K562 (cell line): ENCODE measurements at regions not wholly inside any gene's neighbourhood (a gene's known extent, or its start where the extent isn't known, plus 50 kb on each side); places are given as distances from the start of the nearest gene placed in this dataset.

ENCODE experiments used
- ATAC-seq: fragments of 200-7000 bp; cut with Tn5 transposase; 3 replicates; pipeline ENCODE4 v1.9.1; 2020; ENCODE audit warnings: moderate library complexity
- BruUV-seq: library from RNA; stranded (reverse); fragments of 400-500 nt; replicated peaks from 2 replicates; lab custom pipeline; 2021; lab: Mats Ljungman, UMichigan
- CTCF ChIA-PET: fragments of 300-600 bp; formaldehyde crosslinking; extraction: SDS; loops from one replicate; lab custom pipeline; 2021; ENCODE audit warnings: low intra/inter-chr PET ratio; lab: Yijun Ruan, JAX
- POLR2A ChIA-PET: fragments of 300-600, 350-650 bp; sonication (Branson Sonifier 250); formaldehyde crosslinking; extraction: SDS; loops from one replicate; lab custom pipeline; 2021; ENCODE audit warnings: antibody characterized with exemption, inconsistent platforms; lab: Yijun Ruan, JAX
- DNase-seq, 4 experiments: peaks; one replicate each; pipeline versions ENCODE4 v3.0.0 to v3.0.0-alpha.2; 2011 to 2018; ENCODE audit warnings: low spot score in 3 of 4, mixed read lengths in 3 of 4; ENCODE audit errors: extremely low read depth in 1 of 4
- FAIRE-seq: peaks from 2 replicates; lab custom pipeline; 2011; peaks lifted over from hg19 to GRCh38; lab: Jason Lieb, UNC
- H2AFZ ChIP-seq: 2 replicates; pipeline ENCODE4 v1.6.0; 2011; ENCODE audit warnings: low read depth, low read length, control low read depth, inconsistent platforms
- H3K27ac ChIP-seq: fragments of 200-600 bp; 3 replicates; pipeline ENCODE4 v1.8.0; 2011; ENCODE audit warnings: low read depth, mild to moderate bottlenecking, control low read depth, inconsistent platforms, low read length, moderate library complexity, mixed read lengths; ENCODE audit errors: extremely low read depth
- H3K27me3 ChIP-seq, 2 experiments: fragments of 300-600 bp in 1 of 2; 2 replicates in 1 of 2; 3 replicates in 1 of 2; pipeline versions ENCODE4 v1.6.0 to v1.8.0; 2011; ENCODE audit warnings: inconsistent platforms in 2 of 2, low read length in 2 of 2, mild to moderate bottlenecking in 1 of 2, mixed read lengths in 1 of 2, moderate library complexity in 1 of 2; ENCODE audit not compliant: control insufficient read depth in 2 of 2, insufficient read depth in 2 of 2
- H3K36me3 ChIP-seq: fragments of 300-600 bp; 3 replicates; pipeline ENCODE4 v1.8.0; 2011; ENCODE audit warnings: mild to moderate bottlenecking, low read length, inconsistent platforms; ENCODE audit not compliant: control insufficient read depth, insufficient read depth
- H3K4me1 ChIP-seq, 2 experiments: fragments of 200-600 bp in 1 of 2; replicated peaks in 1 of 2; 2 replicates in 1 of 2; 3 replicates in 1 of 2; pipeline versions ENCODE4 v1.5.1 to v1.8.0; 2011; ENCODE audit warnings: inconsistent platforms in 2 of 2, low read length in 2 of 2, mild to moderate bottlenecking in 1 of 2, mixed read lengths in 1 of 2, moderate library complexity in 1 of 2; ENCODE audit not compliant: control insufficient read depth in 2 of 2, insufficient read depth in 2 of 2
- H3K4me2 ChIP-seq: 2 replicates; pipeline ENCODE4 v1.6.1; 2011; ENCODE audit warnings: low read length, control low read depth, inconsistent platforms, mixed read lengths; ENCODE audit not compliant: insufficient read depth
- H3K4me3 ChIP-seq: fragments of 200-600 bp; sonication (generic), shearing (Covaris generic); 2 replicates; pipeline ENCODE4 v1.5.1; 2016; ENCODE audit warnings: control low read depth, inconsistent platforms
- H3K79me2 ChIP-seq: fragments of 200-600 bp; 3 replicates; pipeline ENCODE4 v1.8.0; 2011; ENCODE audit warnings: low read length, inconsistent platforms; ENCODE audit not compliant: control insufficient read depth, insufficient read depth
- H3K9ac ChIP-seq, 2 experiments: 2 replicates each; pipeline versions ENCODE4 v1.6.0 to v1.6.1; 2011; ENCODE audit warnings: low read depth in 2 of 2, low read length in 2 of 2, control low read depth in 1 of 2, inconsistent platforms in 1 of 2, mild to moderate bottlenecking in 1 of 2, mixed read lengths in 1 of 2; ENCODE audit not compliant: insufficient read depth in 1 of 2
- H3K9me1 ChIP-seq: one replicate; pipeline ENCODE4 v1.6.0; 2011; ENCODE audit warnings: inconsistent platforms, mild to moderate bottlenecking, low read length, moderate library complexity; ENCODE audit not compliant: control insufficient read depth, insufficient read depth
- H3K9me3 ChIP-seq: replicated peaks from 2 replicates; pipeline ENCODE4 v1.5.1; 2011; ENCODE audit warnings: low read depth, low read length, inconsistent platforms; ENCODE audit not compliant: control insufficient read depth, insufficient read depth
- H4K20me1 ChIP-seq: replicated peaks from 2 replicates; pipeline ENCODE4 v1.6.1; 2011; ENCODE audit warnings: low read length, inconsistent platforms, mixed read lengths; ENCODE audit not compliant: control insufficient read depth, insufficient read depth
- CHCHD3 ChIP-seq: fragments of 250-450 bp; sonication (Bioruptor Pico); IDR thresholded peaks from 2 replicates; pipeline ENCODE4 v2.1.2; 2022; ENCODE audit warnings: mild to moderate bottlenecking
- GATAD2B ChIP-seq: fragments of 450-650 bp; IDR thresholded peaks from 2 replicates; pipeline ENCODE4 v1.6.1; 2017; ENCODE audit warnings: mild to moderate bottlenecking, borderline replicate concordance
- HNRNPLL ChIP-seq: fragments of 200-400 bp; formaldehyde crosslinking; IDR thresholded peaks from 2 replicates; pipeline ENCODE4 v1.6.1; 2017; ENCODE audit warnings: low read length, low read depth, mild to moderate bottlenecking; ENCODE audit not compliant: poor library complexity, severe bottlenecking
- PTTG1 ChIP-seq: fragments of 450-650 bp; IDR thresholded peaks from 2 replicates; pipeline ENCODE4 v1.6.1; 2016; ENCODE audit warnings: low read depth, mild to moderate bottlenecking, missing genetic modification characterization, missing compliant biosample characterization
- SAP30 ChIP-seq: fragments of 200-600 bp; sonication (generic); IDR thresholded peaks from 2 replicates; pipeline ENCODE4 v1.6.1; 2012; ENCODE audit warnings: borderline replicate concordance, low read depth, mild to moderate bottlenecking, moderate library complexity, low read length, control low read depth, inconsistent platforms; ENCODE audit not compliant: insufficient read depth, poor library complexity, severe bottlenecking
- TAF15 ChIP-seq: fragments of 200-400 bp; formaldehyde crosslinking; IDR thresholded peaks from 2 replicates; pipeline ENCODE4 v1.6.1; 2017; ENCODE audit warnings: mild to moderate bottlenecking, low read depth, low read length, moderate library complexity
- ZBTB9 ChIP-seq: fragments of 450-650 bp; formaldehyde crosslinking; IDR thresholded peaks from 2 replicates; pipeline ENCODE4 v1.4.0; 2020; ENCODE audit warnings: mild to moderate bottlenecking, moderate library complexity
- ZNF146 ChIP-seq: IDR thresholded peaks from one replicate; pipeline ENCODE4 v1.6.1; 2018; ENCODE audit warnings: missing compliant biosample characterization; ENCODE audit not compliant: unreplicated experiment
- WGBS: fragments of 100-300 bp; shearing (Covaris generic); methylation state at CpG from one replicate; pipeline ENCODE4 v1.1.6; 2016; ENCODE audit warnings: low coverage, mixed read lengths; ENCODE audit not compliant: insufficient coverage; ENCODE audit errors: missing lambda C conversion rate; 5-methylcytosine and 5-hydroxymethylcytosine counted together
- in situ Hi-C: fragments of 300-500 bp; cut with MboI; formaldehyde crosslinking; loops from 4 replicates; pipeline ENCODE4 v1.15.0; 2018; ENCODE audit warnings: inconsistent platforms, mixed read lengths
- intact Hi-C: fragments of 100-400 bp; cut with micrococcal nuclease; formaldehyde crosslinking; loops from 2 replicates; pipeline ENCODE4 v1.14.2; 2022
- TF ChIP-seq, protein P1 (sequence below), 2 experiments: fragments of 450-650 bp in 1 of 2; sonication (generic) in 1 of 2; formaldehyde crosslinking in 1 of 2; IDR thresholded peaks; 2 replicates each; pipeline versions ENCODE4 v1.7.1 to v1.9.0; 2016 to 2022; ENCODE audit warnings: inconsistent platforms in 1 of 2, mild to moderate bottlenecking in 1 of 2, missing genetic modification reagents in 1 of 2

DNA sequence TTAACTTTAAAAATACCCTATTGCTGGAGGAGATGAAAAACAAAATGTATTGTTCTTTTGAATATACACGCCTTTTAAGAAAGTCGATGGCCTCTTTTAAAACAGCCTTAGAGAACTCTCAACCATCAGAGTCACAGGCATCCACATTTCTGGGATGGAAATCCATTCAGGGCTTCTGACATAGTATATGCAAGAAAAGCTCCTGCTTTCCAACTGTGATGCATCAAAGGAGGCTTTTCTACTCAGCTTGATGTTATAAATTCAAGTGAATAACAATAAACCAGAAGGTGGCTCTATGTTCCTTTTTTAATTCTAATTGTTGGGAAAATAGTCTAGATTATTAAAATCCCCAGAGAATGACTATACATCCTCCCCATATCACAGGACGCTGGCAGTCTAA lies 398.8 kb upstream of the CXADR start (continued):
- TF ChIP-seq ZNF146 (CRISPR knock-in tag) = no peak
- TF ChIP-seq CHCHD3 (CRISPR knock-in tag) = no peak
- TF ChIP-seq HNRNPLL = no peak
- no peak for TF ChIP-seq SAP30
- no peak for TF ChIP-seq PTTG1

- no peaks in the 10 kb centered on the region for H3K9me3 ChIP-seq
- no peaks in the 10 kb centered on the region for H4K20me1 ChIP-seq
- in situ Hi-C loops (no loop called here), intact Hi-C loops (no loop called here)
- no peaks in the 10 kb centered on the region for H3K27me3 ChIP-seq
- no peaks in the 10 kb centered on the region for H3K9me1 ChIP-seq
- H2AFZ ChIP-seq = no peak overlapping the region
- no peak overlapping the region for H3K4me2 ChIP-seq
- no peak overlapping the region for H3K9ac ChIP-seq
- no peak overlapping the region for H3K27ac ChIP-seq
- FAIRE-seq = no peak
- 0% methylated on average over 6 of the region's 6 CpGs for WGBS
- H3K36me3 ChIP-seq = no peaks in the 10 kb centered on the region
- TF ChIP-seq, protein P1, sequence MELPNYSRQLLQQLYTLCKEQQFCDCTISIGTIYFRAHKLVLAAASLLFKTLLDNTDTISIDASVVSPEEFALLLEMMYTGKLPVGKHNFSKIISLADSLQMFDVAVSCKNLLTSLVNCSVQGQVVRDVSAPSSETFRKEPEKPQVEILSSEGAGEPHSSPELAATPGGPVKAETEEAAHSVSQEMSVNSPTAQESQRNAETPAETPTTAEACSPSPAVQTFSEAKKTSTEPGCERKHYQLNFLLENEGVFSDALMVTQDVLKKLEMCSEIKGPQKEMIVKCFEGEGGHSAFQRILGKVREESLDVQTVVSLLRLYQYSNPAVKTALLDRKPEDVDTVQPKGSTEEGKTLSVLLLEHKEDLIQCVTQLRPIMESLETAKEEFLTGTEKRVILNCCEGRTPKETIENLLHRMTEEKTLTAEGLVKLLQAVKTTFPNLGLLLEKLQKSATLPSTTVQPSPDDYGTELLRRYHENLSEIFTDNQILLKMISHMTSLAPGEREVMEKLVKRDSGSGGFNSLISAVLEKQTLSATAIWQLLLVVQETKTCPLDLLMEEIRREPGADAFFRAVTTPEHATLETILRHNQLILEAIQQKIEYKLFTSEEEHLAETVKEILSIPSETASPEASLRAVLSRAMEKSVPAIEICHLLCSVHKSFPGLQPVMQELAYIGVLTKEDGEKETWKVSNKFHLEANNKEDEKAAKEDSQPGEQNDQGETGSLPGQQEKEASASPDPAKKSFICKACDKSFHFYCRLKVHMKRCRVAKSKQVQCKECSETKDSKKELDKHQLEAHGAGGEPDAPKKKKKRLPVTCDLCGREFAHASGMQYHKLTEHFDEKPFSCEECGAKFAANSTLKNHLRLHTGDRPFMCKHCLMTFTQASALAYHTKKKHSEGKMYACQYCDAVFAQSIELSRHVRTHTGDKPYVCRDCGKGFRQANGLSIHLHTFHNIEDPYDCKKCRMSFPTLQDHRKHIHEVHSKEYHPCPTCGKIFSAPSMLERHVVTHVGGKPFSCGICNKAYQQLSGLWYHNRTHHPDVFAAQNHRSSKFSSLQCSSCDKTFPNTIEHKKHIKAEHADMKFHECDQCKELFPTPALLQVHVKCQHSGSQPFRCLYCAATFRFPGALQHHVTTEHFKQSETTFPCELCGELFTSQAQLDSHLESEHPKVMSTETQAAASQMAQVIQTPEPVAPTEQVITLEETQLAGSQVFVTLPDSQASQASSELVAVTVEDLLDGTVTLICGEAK (IDR thresholded peaks at IDR 0.05) = no peak
- TF ChIP-seq, protein P1 (CRISPR knock-in tag; IDR thresholded peaks at IDR 0.05) = no peak
- no peak for TF ChIP-seq GATAD2B
- TF ChIP-seq TAF15 = no peak
- no peak for TF ChIP-seq ZBTB9 (CRISPR knock-in tag)
- no peaks in the 10 kb centered on the region for H3K4me1 ChIP-seq
- BruUV-seq = no TSS peak
- ChIA-PET POLR2A (no interaction called here), CTCF (no interaction called here)
- no peak for DNase-seq
- no peak overlapping the region for H3K4me3 ChIP-seq
- no peaks in the 10 kb centered on the region for H3K79me2 ChIP-seq
- no peak for ATAC-seq
These were observed 394.0 kb upstream of the CXADR start for GRCh38 chr21:17118638-17119384.
